H9 (cell line): ENCODE measurements at regions not wholly inside any gene's neighbourhood (a gene's known extent, or its start where the extent isn't known, plus 50 kb on each side); places are given as distances from the start of the nearest gene placed in this dataset.

Experiments used
- DNase-seq: peaks from one replicate; pipeline ENCODE4 v3.0.0-alpha.2; 2017
- H2AFZ ChIP-seq: one replicate; pipeline ENCODE4 v1.6.1; 2013; ENCODE audit warnings: mild to moderate bottlenecking, low read length, control low read depth, moderate library complexity
- H2AK5ac ChIP-seq: 2 replicates; pipeline ENCODE4 v1.6.1; 2013; ENCODE audit warnings: low read length, control low read depth, mixed read lengths; ENCODE audit not compliant: insufficient read length
- H2BK120ac ChIP-seq: one replicate; pipeline ENCODE4 v1.6.1; 2013; ENCODE audit warnings: low read depth, mild to moderate bottlenecking, low read length, control low read depth, inconsistent platforms; ENCODE audit not compliant: poor library complexity, severe bottlenecking
- H2BK12ac ChIP-seq: 2 replicates; pipeline ENCODE4 v1.6.1; 2013; ENCODE audit warnings: low read length, control low read depth, mixed read lengths, low read depth; ENCODE audit not compliant: insufficient read length
- H2BK15ac ChIP-seq: 2 replicates; pipeline ENCODE4 v1.6.1; 2013; ENCODE audit warnings: low read depth, low read length, control low read depth
- H2BK20ac ChIP-seq: one replicate; pipeline ENCODE4 v1.6.1; 2013; ENCODE audit warnings: low read depth, mild to moderate bottlenecking, low read length, control low read depth, inconsistent platforms; ENCODE audit not compliant: poor library complexity, severe bottlenecking
- H2BK5ac ChIP-seq: 2 replicates; pipeline ENCODE4 v1.6.1; 2013; ENCODE audit warnings: low read length, control low read depth, mixed read lengths; ENCODE audit not compliant: insufficient read length
- H3K14ac ChIP-seq: 2 replicates; pipeline ENCODE4 v1.6.1; 2013; ENCODE audit warnings: low read length, control low read depth; ENCODE audit not compliant: insufficient read depth
- H3K18ac ChIP-seq: 2 replicates; pipeline ENCODE4 v1.6.1; 2013; ENCODE audit warnings: low read depth, mild to moderate bottlenecking, mixed read lengths, low read length, control low read depth; ENCODE audit not compliant: insufficient read length
- H3K23ac ChIP-seq: 2 replicates; pipeline ENCODE4 v1.6.1; 2013; ENCODE audit warnings: low read length, control low read depth, mixed read lengths, low read depth; ENCODE audit not compliant: insufficient read length
- H3K23me2 ChIP-seq: 2 replicates; pipeline ENCODE4 v1.6.1; 2013; ENCODE audit warnings: low read depth, mild to moderate bottlenecking, mixed read lengths, low read length, control low read depth; ENCODE audit not compliant: insufficient read length, poor library complexity, severe bottlenecking
- H3K27ac ChIP-seq: 2 replicates; pipeline ENCODE4 v1.5.1; 2013; ENCODE audit warnings: low read length, control low read depth, mixed read lengths, low read depth; ENCODE audit not compliant: insufficient read length
- H3K27me3 ChIP-seq: 2 replicates; pipeline ENCODE4 v1.6.1; 2013; ENCODE audit warnings: low read length, control low read depth, inconsistent platforms; ENCODE audit not compliant: insufficient read depth
- H3K4ac ChIP-seq: 2 replicates; pipeline ENCODE4 v1.6.1; 2013; ENCODE audit warnings: low read depth, mild to moderate bottlenecking, control low read depth, inconsistent platforms, low read length, moderate library complexity
- H3K4me1 ChIP-seq: 2 replicates; pipeline ENCODE4 v1.6.1; 2013; ENCODE audit warnings: low read length, control low read depth, inconsistent platforms; ENCODE audit not compliant: insufficient read depth
- H3K4me2 ChIP-seq: 2 replicates; pipeline ENCODE4 v1.6.1; 2013; ENCODE audit warnings: low read length, control low read depth, mixed read lengths; ENCODE audit not compliant: insufficient read length, insufficient read depth
- H3K56ac ChIP-seq: 2 replicates; pipeline ENCODE4 v1.6.1; 2013; ENCODE audit warnings: low read depth, mild to moderate bottlenecking, mixed read lengths, low read length, control low read depth; ENCODE audit not compliant: insufficient read length
- H3K79me1 ChIP-seq: 2 replicates; pipeline ENCODE4 v1.6.1; 2013; ENCODE audit warnings: low read depth, mild to moderate bottlenecking, moderate library complexity, low read length, control low read depth, inconsistent platforms; ENCODE audit not compliant: insufficient read depth, poor library complexity, severe bottlenecking
- H3K79me2 ChIP-seq: 2 replicates; pipeline ENCODE4 v1.6.1; 2013; ENCODE audit warnings: low read length, control low read depth, inconsistent platforms; ENCODE audit not compliant: insufficient read depth
- H3K9ac ChIP-seq: 2 replicates; pipeline ENCODE4 v1.6.1; 2013; ENCODE audit warnings: low read length, control low read depth, mixed read lengths; ENCODE audit not compliant: insufficient read length; ENCODE audit errors: extremely low read depth
- H3K9me3 ChIP-seq: one replicate; pipeline ENCODE4 v1.6.1; 2013; ENCODE audit warnings: low read depth, low read length, inconsistent platforms; ENCODE audit not compliant: control insufficient read depth
- H3T11ph ChIP-seq: one replicate; pipeline ENCODE4 v1.6.1; 2013; ENCODE audit warnings: mild to moderate bottlenecking, low read length, control low read depth, inconsistent platforms
- H4K20me1 ChIP-seq: one replicate; pipeline ENCODE4 v1.6.1; 2013; ENCODE audit not compliant: control insufficient read depth, insufficient read length, insufficient read depth
- H4K5ac ChIP-seq: 2 replicates; pipeline ENCODE4 v1.6.1; 2013; ENCODE audit warnings: low read depth, mild to moderate bottlenecking, mixed read lengths, low read length, control low read depth; ENCODE audit not compliant: insufficient read length
- H4K8ac ChIP-seq: replicated peaks from 2 replicates; pipeline ENCODE4 v1.6.1; 2013; ENCODE audit warnings: low read length, control low read depth, mixed read lengths, low read depth; ENCODE audit not compliant: insufficient read length
- H4K91ac ChIP-seq: 2 replicates; pipeline ENCODE4 v1.6.1; 2013; ENCODE audit warnings: low read depth, mild to moderate bottlenecking, moderate library complexity, mixed read lengths, low read length, control low read depth; ENCODE audit not compliant: insufficient read length
- H3K27ac Mint-ChIP-seq, 3 experiments: 2 replicates in 2 of 3; 3 replicates in 1 of 3; pipeline ENCODE4 v1.8.0; 2020 to 2021; ENCODE audit warnings: mixed read lengths in 3 of 3, mild to moderate bottlenecking in 1 of 3, moderate library complexity in 1 of 3
- H3K27me3 Mint-ChIP-seq: 2 replicates; pipeline ENCODE4 v1.8.0; 2021; ENCODE audit warnings: low read depth, mild to moderate bottlenecking, moderate library complexity, mixed read lengths
- H3K36me3 Mint-ChIP-seq, 3 experiments: 2 replicates in 2 of 3; 3 replicates in 1 of 3; pipeline ENCODE4 v1.8.0; 2020 to 2021; ENCODE audit warnings: low read depth in 3 of 3, mixed read lengths in 3 of 3; ENCODE audit not compliant: insufficient read depth in 1 of 3
- H3K4me1 Mint-ChIP-seq, 2 experiments: 2 replicates each; pipeline ENCODE4 v1.8.0; 2020; ENCODE audit warnings: mixed read lengths in 2 of 2
- H3K4me3 Mint-ChIP-seq, 2 experiments: 2 replicates in 1 of 2; 3 replicates in 1 of 2; pipeline ENCODE4 v1.8.0; 2020 to 2021; ENCODE audit warnings: mild to moderate bottlenecking in 2 of 2, mixed read lengths in 2 of 2, moderate library complexity in 1 of 2
- H3K9me3 Mint-ChIP-seq, 2 experiments: 2 replicates in 1 of 2; 3 replicates in 1 of 2; pipeline ENCODE4 v1.8.0; 2020; ENCODE audit warnings: mild to moderate bottlenecking in 2 of 2, mixed read lengths in 2 of 2, moderate library complexity in 1 of 2
- CTCF ChIP-seq: fragments of 200-600 bp; sonication (generic); conservative IDR thresholded peaks from 3 replicates; pipeline ENCODE4 v1.8.0; 2021; ENCODE audit warnings: antibody characterized with exemption, mild to moderate bottlenecking
- WGBS: extraction: QIAGEN DNeasy Blood & Tissue Kit; methylation state at CpG from one replicate; pipeline ENCODE4 v1.1.7; 2013; ENCODE audit warnings: missing lambda C conversion rate, low lambda C conversion rate, mixed read lengths; ENCODE audit not compliant: insufficient read length; ENCODE audit errors: extremely low coverage; 5-methylcytosine and 5-hydroxymethylcytosine counted together

- Mint-ChIP-seq H3K36me3 (peaks cover 7 to 20% (median 8%) of the 10 kb centered on the region in 3 experiments; a peak in 5 of 7 replicates), H3K27me3 (peaks cover 12% of the 10 kb centered on the region), H3K4me1 (peaks cover 10 to 16% of the 10 kb centered on the region in 2 experiments), H3K4me3 (no peak overlapping the region), H3K27ac (no peak overlapping the region), H3K9me3 (peaks cover 20 to 23% of the 10 kb centered on the region in 2 experiments)
- H3K9ac ChIP-seq: no peak overlapping the region
- no peak overlapping the region for H3K27ac ChIP-seq
- no peaks in the 10 kb centered on the region for H3K27me3 ChIP-seq
- no peaks in the 10 kb centered on the region for H4K20me1 ChIP-seq
- H3K56ac ChIP-seq: no peak overlapping the region
- no peak overlapping the region for H2BK120ac ChIP-seq
- H3K18ac ChIP-seq: no peak overlapping the region
- no peak overlapping the region for H2BK12ac ChIP-seq
- peaks cover 5% of the 10 kb centered on the region for H3K23me2 ChIP-seq
- WGBS: no CpG with 5 or more reads among the region's 1 CpG
- no peak overlapping the region for H4K5ac ChIP-seq
- no peak overlapping the region for H2BK5ac ChIP-seq
- peaks cover 6% of the 10 kb centered on the region; the same call in 1 of the 2 replicates for H3K4me1 ChIP-seq
- no peak overlapping the region for H2BK20ac ChIP-seq
- no peak overlapping the region for H3K14ac ChIP-seq
- H4K8ac ChIP-seq: no peak overlapping the region
- no peaks in the 10 kb centered on the region for H3K9me3 ChIP-seq
- no peak overlapping the region for H3K4me2 ChIP-seq
- no peak overlapping the region for H3K23ac ChIP-seq
- no peak overlapping the region for H3K4ac ChIP-seq
- no peaks in the 10 kb centered on the region for H3K79me2 ChIP-seq
- TF ChIP-seq CTCF: no peak
- no peak overlapping the region for H2BK15ac ChIP-seq
- DNase-seq: no peak
- no peak overlapping the region for H2AK5ac ChIP-seq
- H3K79me1 ChIP-seq: no peaks in the 10 kb centered on the region
- no peak overlapping the region for H2AFZ ChIP-seq
- H3T11ph ChIP-seq: no peak overlapping the region
- no peak overlapping the region for H4K91ac ChIP-seq
These were observed 68.7 kb upstream of the ATP10A start for GRCh38 chr15:25931851-25932250.
